AG09309 (cell line): ENCODE measurements at regions not wholly inside any gene's neighbourhood (a gene's known extent, or its start where the extent isn't known, plus 50 kb on each side); places are given as distances from the start of the nearest gene placed in this dataset.

ENCODE experiments used
- DNase-seq: peaks from one replicate; pipeline ENCODE4 v3.0.0-alpha.2; 2010; ENCODE audit warnings: low read depth
- H3K4me3 ChIP-seq: 2 replicates; pipeline ENCODE4 v1.5.1; 2011; ENCODE audit warnings: mild to moderate bottlenecking, low read depth, low read length, moderate library complexity; ENCODE audit not compliant: control insufficient read depth
- TF ChIP-seq, protein P1 (sequence below): IDR thresholded peaks from 2 replicates; pipeline ENCODE4 v1.5.1; 2011; ENCODE audit warnings: mild to moderate bottlenecking, low read depth, low read length, inconsistent platforms; ENCODE audit not compliant: insufficient read depth, control insufficient read depth; ENCODE audit errors: missing control alignments

DNA sequence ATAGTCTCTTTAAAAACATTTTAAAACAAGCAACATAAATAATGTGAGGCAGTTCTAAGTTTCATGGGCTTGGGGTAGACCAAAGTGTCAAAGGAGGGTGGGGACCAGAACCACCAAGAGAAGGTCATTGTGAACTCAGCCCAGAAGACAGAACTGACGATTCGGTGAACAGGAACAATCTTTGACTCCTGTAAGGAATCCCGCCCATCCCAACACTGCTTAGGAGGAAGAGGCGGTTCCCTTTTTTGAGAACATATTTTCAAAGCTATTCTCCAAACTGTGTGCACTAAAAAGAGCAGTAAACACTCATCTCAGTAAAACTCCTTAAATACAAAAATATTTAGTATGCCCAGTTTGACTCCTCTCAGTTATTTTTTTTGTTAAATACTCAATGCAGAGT is 176.5 kb upstream of the TLE4 start:
- H3K4me3 ChIP-seq: no peak overlapping the region
- DNase-seq: no peak
- TF ChIP-seq, protein P1, sequence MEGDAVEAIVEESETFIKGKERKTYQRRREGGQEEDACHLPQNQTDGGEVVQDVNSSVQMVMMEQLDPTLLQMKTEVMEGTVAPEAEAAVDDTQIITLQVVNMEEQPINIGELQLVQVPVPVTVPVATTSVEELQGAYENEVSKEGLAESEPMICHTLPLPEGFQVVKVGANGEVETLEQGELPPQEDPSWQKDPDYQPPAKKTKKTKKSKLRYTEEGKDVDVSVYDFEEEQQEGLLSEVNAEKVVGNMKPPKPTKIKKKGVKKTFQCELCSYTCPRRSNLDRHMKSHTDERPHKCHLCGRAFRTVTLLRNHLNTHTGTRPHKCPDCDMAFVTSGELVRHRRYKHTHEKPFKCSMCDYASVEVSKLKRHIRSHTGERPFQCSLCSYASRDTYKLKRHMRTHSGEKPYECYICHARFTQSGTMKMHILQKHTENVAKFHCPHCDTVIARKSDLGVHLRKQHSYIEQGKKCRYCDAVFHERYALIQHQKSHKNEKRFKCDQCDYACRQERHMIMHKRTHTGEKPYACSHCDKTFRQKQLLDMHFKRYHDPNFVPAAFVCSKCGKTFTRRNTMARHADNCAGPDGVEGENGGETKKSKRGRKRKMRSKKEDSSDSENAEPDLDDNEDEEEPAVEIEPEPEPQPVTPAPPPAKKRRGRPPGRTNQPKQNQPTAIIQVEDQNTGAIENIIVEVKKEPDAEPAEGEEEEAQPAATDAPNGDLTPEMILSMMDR: no peak

DNA sequence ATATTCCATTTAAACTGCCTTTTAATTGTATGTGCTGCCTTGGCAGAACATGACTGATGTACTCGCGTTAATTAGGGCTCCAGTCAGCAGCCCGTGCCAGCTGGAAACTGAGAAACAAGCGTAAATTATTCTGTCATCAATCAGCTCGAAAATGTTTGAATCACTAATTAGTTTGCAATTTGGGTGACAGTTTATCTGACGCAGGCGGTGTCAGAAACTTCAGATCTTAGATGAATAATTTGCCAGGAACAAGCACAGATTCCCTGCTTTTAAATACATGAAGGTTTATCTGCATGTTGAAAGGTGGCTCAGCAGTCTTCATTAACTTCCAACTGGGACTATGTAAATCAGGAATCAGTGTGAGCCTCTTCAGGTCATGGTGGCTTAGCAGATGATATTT is 176.0 kb upstream of the TLE4 start:
- no peak for DNase-seq
- no peak overlapping the region for H3K4me3 ChIP-seq
- TF ChIP-seq, protein P1: no peak

DNA sequence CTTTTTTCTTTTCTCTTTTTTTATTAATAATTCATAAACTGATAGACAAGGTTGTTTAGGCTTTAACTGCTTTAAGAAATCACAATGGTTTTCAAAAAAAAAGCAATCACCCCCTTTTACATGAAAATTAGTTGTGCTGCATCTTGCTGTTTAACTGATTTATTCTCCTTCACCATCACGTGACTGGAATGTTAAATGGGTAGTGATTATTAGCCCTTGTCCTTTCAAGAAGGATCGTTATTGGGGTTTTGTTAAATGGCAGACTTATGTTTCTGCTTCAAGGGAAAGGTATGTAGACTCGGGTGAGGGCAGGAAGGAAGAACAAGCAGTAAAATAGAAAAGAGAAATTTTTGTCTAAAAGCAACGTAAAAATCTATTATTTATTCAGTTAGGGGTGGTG is 175.6 kb upstream of the TLE4 start:
- DNase-seq: no peak
- H3K4me3 ChIP-seq: no peak overlapping the region
- TF ChIP-seq, protein P1: no peak

DNA sequence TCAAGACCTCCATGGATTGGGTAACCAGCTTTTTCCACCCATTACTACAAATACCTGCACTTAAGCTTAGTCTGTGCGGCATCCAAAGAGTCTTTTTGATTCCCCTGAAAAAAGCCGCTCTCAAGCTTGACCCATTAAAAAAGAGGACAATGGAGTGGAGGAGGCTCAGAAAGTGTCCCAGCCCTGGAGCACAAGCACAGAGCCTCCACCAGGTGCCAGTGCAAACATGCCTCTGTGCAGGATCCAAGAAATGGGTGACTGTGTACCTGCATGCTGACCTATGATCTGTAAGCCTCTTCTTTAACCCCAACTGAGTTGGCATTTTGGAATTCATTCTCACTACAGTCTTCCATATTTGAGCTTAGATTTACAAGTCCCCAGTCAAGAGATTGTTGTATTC is 168.3 kb upstream of the TLE4 start:
- no peak overlapping the region for H3K4me3 ChIP-seq
- TF ChIP-seq, protein P1: no peak
- no peak for DNase-seq

DNA sequence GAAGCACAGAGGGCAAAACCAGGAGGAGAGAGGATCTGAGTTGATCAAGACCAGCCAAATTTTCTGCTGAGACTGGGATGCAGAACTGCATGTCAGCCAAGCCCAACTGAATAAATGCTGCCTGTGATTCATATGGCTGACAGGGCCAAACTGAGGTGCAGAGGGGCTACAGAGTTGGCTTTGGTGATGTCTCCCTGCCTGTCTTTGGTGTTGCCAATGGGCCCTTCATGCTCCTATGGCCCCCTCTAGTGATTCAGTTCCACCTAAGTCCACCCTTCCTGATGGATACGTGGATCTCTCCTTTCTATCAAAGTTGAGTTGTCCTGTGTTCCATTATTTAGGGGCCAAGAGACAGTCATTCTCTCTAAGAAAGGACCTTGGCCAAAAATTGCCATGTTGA is 163.6 kb upstream of the TLE4 start:
- no peak overlapping the region for H3K4me3 ChIP-seq
- no peak for DNase-seq
- TF ChIP-seq, protein P1: peak; percentile 9

DNA sequence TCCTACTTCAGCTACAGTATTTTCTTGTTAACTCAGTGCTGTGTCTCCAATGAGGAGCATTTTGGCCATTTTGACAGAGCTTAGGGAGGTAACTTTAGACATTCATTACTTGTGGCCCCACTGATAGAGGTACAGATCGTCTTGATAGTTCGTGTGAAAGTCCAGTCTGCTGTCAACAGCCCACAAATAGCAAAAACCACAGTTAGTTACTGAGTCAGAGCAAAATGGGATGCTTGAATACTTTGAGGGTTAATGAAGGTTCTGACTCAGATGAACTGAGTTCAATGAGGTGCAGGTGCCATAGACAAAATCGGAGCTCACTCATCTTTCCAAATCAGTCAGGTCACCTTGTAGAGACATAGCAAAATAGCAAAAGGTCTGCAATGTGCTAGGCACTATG is 163.1 kb upstream of the TLE4 start:
- TF ChIP-seq, protein P1: no peak
- H3K4me3 ChIP-seq: no peak overlapping the region
- DNase-seq: peak; percentile 41
